T-helper 2 cell treated with Interferon-gamma antibody and Interleukin-4, amounts not matched to agents 5 μg/mL and 100 μg/mL, for 36 hours (primary cell): ENCODE measurements at regions not wholly inside any gene's neighbourhood (a gene's known extent, or its start where the extent isn't known, plus 50 kb on each side); places are given as distances from the start of the nearest gene placed in this dataset.

Source experiments
- DNase-seq: peaks from one replicate; pipeline ENCODE4 v3.0.0; 2021; ENCODE audit warnings: low spot score
- H3K27ac Mint-ChIP-seq: one replicate; pipeline ENCODE4 v1.8.0; 2021; ENCODE audit warnings: mild to moderate bottlenecking, mixed read lengths
- H3K27me3 Mint-ChIP-seq: one replicate; pipeline ENCODE4 v1.8.0; 2021; ENCODE audit warnings: low read depth, mixed read lengths
- H3K36me3 Mint-ChIP-seq: one replicate; pipeline ENCODE4 v1.8.0; 2021; ENCODE audit warnings: low read depth, mixed read lengths
- H3K4me1 Mint-ChIP-seq: one replicate; pipeline ENCODE4 v1.8.0; 2021; ENCODE audit warnings: low read depth, mixed read lengths
- H3K4me3 Mint-ChIP-seq: one replicate; pipeline ENCODE4 v1.8.0; 2022; ENCODE audit warnings: mild to moderate bottlenecking, moderate library complexity, mixed read lengths
- H3K9me3 Mint-ChIP-seq: one replicate; pipeline ENCODE4 v1.8.0; 2021; ENCODE audit warnings: mixed read lengths

- Mint-ChIP-seq H3K27ac (no peak overlapping the region), H3K4me3 (no peak overlapping the region), H3K27me3 (no peaks in the 10 kb centered on the region), H3K9me3 (no peaks in the 10 kb centered on the region), H3K4me1 (no peaks in the 10 kb centered on the region), H3K36me3 (no peaks in the 10 kb centered on the region)
- no peak for DNase-seq
Measured at GRCh38 chr10:33681595-33681994, 347.1 kb upstream of the NRP1 start.

- H3K36me3 Mint-ChIP-seq, result no peaks in the 10 kb centered on the region
- no peak for DNase-seq
- no peaks in the 10 kb centered on the region for H3K4me1 Mint-ChIP-seq
- no peak overlapping the region for H3K4me3 Mint-ChIP-seq
- H3K27me3 Mint-ChIP-seq, result no peaks in the 10 kb centered on the region
- H3K9me3 Mint-ChIP-seq, result no peaks in the 10 kb centered on the region
- H3K27ac Mint-ChIP-seq, result no peak overlapping the region
Measured at GRCh38 chr10:33680036-33680435, 345.6 kb upstream of the NRP1 start.

- DNase-seq, result no peak
- no peaks in the 10 kb centered on the region for H3K4me1 Mint-ChIP-seq
- H3K36me3 Mint-ChIP-seq, result no peaks in the 10 kb centered on the region
Measured at GRCh38 chr10:33676606-33677339, 342.3 kb upstream of the NRP1 start.

GRCh38 chr10:33674986-33675599 is 340.6 kb upstream of the NRP1 start:
- no peaks in the 10 kb centered on the region for H3K36me3 Mint-ChIP-seq
- H3K4me1 Mint-ChIP-seq, result no peaks in the 10 kb centered on the region
- no peaks in the 10 kb centered on the region for H3K9me3 Mint-ChIP-seq
- no peak overlapping the region for H3K27ac Mint-ChIP-seq
- H3K4me3 Mint-ChIP-seq, result no peak overlapping the region
- no peaks in the 10 kb centered on the region for H3K27me3 Mint-ChIP-seq
- no peak for DNase-seq

More at GRCh38 chr10:33676606-33677339, 342.3 kb upstream of the NRP1 start:
- Mint-ChIP-seq H3K27ac (no peak overlapping the region), H3K9me3 (no peaks in the 10 kb centered on the region), H3K4me3 (no peak overlapping the region), H3K27me3 (no peaks in the 10 kb centered on the region)

- Mint-ChIP-seq H3K4me3 (no peak overlapping the region), H3K4me1 (no peaks in the 10 kb centered on the region), H3K27ac (no peak overlapping the region), H3K9me3 (no peaks in the 10 kb centered on the region), H3K27me3 (no peaks in the 10 kb centered on the region), H3K36me3 (no peaks in the 10 kb centered on the region)
- no peak for DNase-seq
Measured at GRCh38 chr10:33674491-33674890, 340.0 kb upstream of the NRP1 start.

GRCh38 chr10:33673839-33674415 is 339.5 kb upstream of the NRP1 start:
- no peaks in the 10 kb centered on the region for H3K4me1 Mint-ChIP-seq
- no peak overlapping the region for H3K4me3 Mint-ChIP-seq
- no peak overlapping the region for H3K27ac Mint-ChIP-seq
- DNase-seq, result no peak
- H3K27me3 Mint-ChIP-seq, result no peaks in the 10 kb centered on the region
- H3K9me3 Mint-ChIP-seq, result no peaks in the 10 kb centered on the region
- H3K36me3 Mint-ChIP-seq, result no peaks in the 10 kb centered on the region

GRCh38 chr10:33669904-33670303 is 335.4 kb upstream of the NRP1 start:
- no peaks in the 10 kb centered on the region for H3K4me1 Mint-ChIP-seq

GRCh38 chr10:33666686-33667480 is 332.4 kb upstream of the NRP1 start:
- DNase-seq, result no peak
- no peak overlapping the region for H3K4me3 Mint-ChIP-seq
- no peaks in the 10 kb centered on the region for H3K4me1 Mint-ChIP-seq
- no peaks in the 10 kb centered on the region for H3K9me3 Mint-ChIP-seq
- H3K27me3 Mint-ChIP-seq, result no peaks in the 10 kb centered on the region
- no peak overlapping the region for H3K27ac Mint-ChIP-seq
- H3K36me3 Mint-ChIP-seq, result no peaks in the 10 kb centered on the region

More at GRCh38 chr10:33669904-33670303, 335.4 kb upstream of the NRP1 start:
- Mint-ChIP-seq H3K36me3 (no peaks in the 10 kb centered on the region), H3K27me3 (no peaks in the 10 kb centered on the region), H3K4me3 (no peak overlapping the region), H3K9me3 (no peaks in the 10 kb centered on the region), H3K27ac (no peak overlapping the region)
- DNase-seq, result no peak

GRCh38 chr10:33665501-33665900 is 331.0 kb upstream of the NRP1 start:
- Mint-ChIP-seq H3K27ac (no peak overlapping the region), H3K36me3 (no peaks in the 10 kb centered on the region), H3K27me3 (no peaks in the 10 kb centered on the region), H3K4me1 (no peaks in the 10 kb centered on the region), H3K9me3 (no peaks in the 10 kb centered on the region), H3K4me3 (no peak overlapping the region)
- DNase-seq, result no peak

- no peaks in the 10 kb centered on the region for H3K27me3 Mint-ChIP-seq
- no peak overlapping the region for H3K27ac Mint-ChIP-seq
- no peaks in the 10 kb centered on the region for H3K4me1 Mint-ChIP-seq
- no peak overlapping the region for H3K4me3 Mint-ChIP-seq
- H3K36me3 Mint-ChIP-seq, result no peaks in the 10 kb centered on the region
- no peaks in the 10 kb centered on the region for H3K9me3 Mint-ChIP-seq
- no peak for DNase-seq
Measured at GRCh38 chr10:33664070-33664469, 329.6 kb upstream of the NRP1 start.

- H3K4me1 Mint-ChIP-seq, result no peaks in the 10 kb centered on the region
- no peak overlapping the region for H3K4me3 Mint-ChIP-seq
- H3K9me3 Mint-ChIP-seq, result no peaks in the 10 kb centered on the region
- no peak for DNase-seq
- H3K27me3 Mint-ChIP-seq, result no peaks in the 10 kb centered on the region
- no peak overlapping the region for H3K27ac Mint-ChIP-seq
- no peaks in the 10 kb centered on the region for H3K36me3 Mint-ChIP-seq
Measured at GRCh38 chr10:33661580-33662336, 327.3 kb upstream of the NRP1 start.

GRCh38 chr10:33660329-33660728 is 325.9 kb upstream of the NRP1 start:
- no peaks in the 10 kb centered on the region for H3K9me3 Mint-ChIP-seq

GRCh38 chr10:33657913-33658312 is 323.4 kb upstream of the NRP1 start:
- Mint-ChIP-seq H3K4me1 (no peaks in the 10 kb centered on the region), H3K27ac (no peak overlapping the region), H3K36me3 (no peaks in the 10 kb centered on the region), H3K4me3 (no peak overlapping the region), H3K27me3 (no peaks in the 10 kb centered on the region), H3K9me3 (no peaks in the 10 kb centered on the region)
- DNase-seq, result no peak

More at GRCh38 chr10:33660329-33660728, 325.9 kb upstream of the NRP1 start:
- no peaks in the 10 kb centered on the region for H3K27me3 Mint-ChIP-seq
- no peaks in the 10 kb centered on the region for H3K4me1 Mint-ChIP-seq
- H3K27ac Mint-ChIP-seq, result no peak overlapping the region
- no peaks in the 10 kb centered on the region for H3K36me3 Mint-ChIP-seq
- no peak for DNase-seq
- no peak overlapping the region for H3K4me3 Mint-ChIP-seq
